Endodermal cell (in vitro differentiated cells): ENCODE measurements at regions not wholly inside any gene's neighbourhood (a gene's known extent, or its start where the extent isn't known, plus 50 kb on each side); places are given as distances from the start of the nearest gene placed in this dataset.

Source experiments
- DNase-seq: peaks from one replicate; pipeline ENCODE4 v3.0.0-alpha.2; 2017
- H3K27ac ChIP-seq: 2 replicates; pipeline ENCODE4 v1.5.1; 2013; ENCODE audit warnings: mild to moderate bottlenecking, low read depth, low read length, moderate library complexity
- H3K27me3 ChIP-seq: 2 replicates; pipeline ENCODE4 v1.6.1; 2013; ENCODE audit warnings: mild to moderate bottlenecking, low read length, moderate library complexity; ENCODE audit not compliant: insufficient read depth, control insufficient read depth, poor library complexity, severe bottlenecking
- H3K36me3 ChIP-seq: 2 replicates; pipeline ENCODE4 v1.7.0; 2013; ENCODE audit warnings: mild to moderate bottlenecking, low read length, moderate library complexity; ENCODE audit not compliant: control insufficient read depth, insufficient read depth
- H3K4me1 ChIP-seq: one replicate; pipeline ENCODE4 v1.7.0; 2013; ENCODE audit warnings: low read length; ENCODE audit not compliant: control insufficient read depth, insufficient read depth
- H3K4me3 ChIP-seq: 2 replicates; pipeline ENCODE4 v1.5.1; 2013; ENCODE audit warnings: mild to moderate bottlenecking, low read length, moderate library complexity
- H3K9ac ChIP-seq: 2 replicates; pipeline ENCODE4 v1.6.1; 2013; ENCODE audit warnings: mild to moderate bottlenecking, low read length, moderate library complexity; ENCODE audit not compliant: poor library complexity, severe bottlenecking; ENCODE audit errors: extremely low read depth
- H3K9me3 ChIP-seq: 2 replicates; pipeline ENCODE4 v1.6.1; 2013; ENCODE audit warnings: mild to moderate bottlenecking, low read length, moderate library complexity; ENCODE audit not compliant: control insufficient read depth
- H3K27ac Mint-ChIP-seq: 2 replicates; pipeline ENCODE4 v1.8.0; 2020; ENCODE audit warnings: mixed read lengths
- H3K27me3 Mint-ChIP-seq: 2 replicates; pipeline ENCODE4 v1.8.0; 2021; ENCODE audit warnings: mild to moderate bottlenecking, mixed read lengths; ENCODE audit not compliant: insufficient read depth
- H3K36me3 Mint-ChIP-seq: 2 replicates; pipeline ENCODE4 v1.8.0; 2020; ENCODE audit warnings: low read depth, mixed read lengths
- H3K4me1 Mint-ChIP-seq: 2 replicates; pipeline ENCODE4 v1.8.0; 2020; ENCODE audit warnings: mixed read lengths
- H3K4me3 Mint-ChIP-seq: 2 replicates; pipeline ENCODE4 v1.8.0; 2020; ENCODE audit warnings: mild to moderate bottlenecking, moderate library complexity, mixed read lengths
- H3K9me3 Mint-ChIP-seq: 2 replicates; pipeline ENCODE4 v1.8.0; 2020; ENCODE audit warnings: mild to moderate bottlenecking, mixed read lengths
- CTCF ChIP-seq: fragments of 200-600 bp; sonication (generic); conservative IDR thresholded peaks from 2 replicates; pipeline ENCODE4 v1.5.0; 2021; ENCODE audit warnings: antibody characterized with exemption, mild to moderate bottlenecking
- WGBS, 2 experiments: methylation state at CpG; one replicate each; pipeline versions ENCODE4 v1.1.5 to v1.1.7; 2013; ENCODE audit warnings: missing lambda C conversion rate in 2 of 2, mixed read lengths in 1 of 2; ENCODE audit not compliant: insufficient coverage in 1 of 2, insufficient read length in 1 of 2; 5-methylcytosine and 5-hydroxymethylcytosine counted together

GRCh38 chr10:111599943-111600342 lies 523.1 kb downstream of the ADRA2A start:
- Histone ChIP-seq H3K27ac (no peak overlapping the region), H3K9me3 (no peaks in the 10 kb centered on the region), H3K4me1 (no peaks in the 10 kb centered on the region), H3K27me3 (no peaks in the 10 kb centered on the region), H3K4me3 (no peak overlapping the region), H3K36me3 (no peaks in the 10 kb centered on the region), H3K9ac (no peak overlapping the region)
- peaks cover 3% of the 10 kb centered on the region for H3K4me1 Mint-ChIP-seq
- 88 to 95% methylated on average over 2 of the region's 2 CpGs for whole genome bisulfite sequencing, 2 experiments
- no peak overlapping the region for H3K4me3 Mint-ChIP-seq
- no peaks in the 10 kb centered on the region for H3K36me3 Mint-ChIP-seq
- no peaks in the 10 kb centered on the region for H3K27me3 Mint-ChIP-seq
- no peaks in the 10 kb centered on the region for H3K9me3 Mint-ChIP-seq
- no peak for DNase-seq
- no peak for TF ChIP-seq CTCF
- no peak overlapping the region for H3K27ac Mint-ChIP-seq

GRCh38 chr10:111600772-111601171 lies 523.9 kb downstream of the ADRA2A start:
- Mint-ChIP-seq H3K27ac (no peak overlapping the region), H3K36me3 (no peaks in the 10 kb centered on the region), H3K9me3 (no peaks in the 10 kb centered on the region), H3K4me1 (peaks cover 3% of the 10 kb centered on the region), H3K4me3 (no peak overlapping the region), H3K27me3 (no peaks in the 10 kb centered on the region)
- Histone ChIP-seq H3K4me1 (no peaks in the 10 kb centered on the region), H3K4me3 (no peak overlapping the region), H3K9ac (no peak overlapping the region), H3K36me3 (no peaks in the 10 kb centered on the region), H3K9me3 (no peaks in the 10 kb centered on the region), H3K27me3 (no peaks in the 10 kb centered on the region), H3K27ac (no peak overlapping the region)
- 63 to 86% methylated on average over 1 to 3 of the region's 3 CpGs for WGBS, 2 experiments
- peak; percentile 63 for DNase-seq
- TF ChIP-seq CTCF: peak; percentile 44

GRCh38 chr10:111612273-111612672 lies 535.4 kb downstream of the ADRA2A start:
- H3K27ac Mint-ChIP-seq: no peak overlapping the region
- WGBS, 2 experiments: 100% methylated on average over 1 of the region's 1 CpG; no CpG with 5 or more reads in 1 of the 2 experiments
- TF ChIP-seq CTCF: no peak

More at GRCh38 chr10:111612273-111612672, 535.4 kb downstream of the ADRA2A start:
- H3K9me3 ChIP-seq: no peaks in the 10 kb centered on the region
- Mint-ChIP-seq H3K36me3 (no peaks in the 10 kb centered on the region), H3K27me3 (no peaks in the 10 kb centered on the region), H3K4me1 (no peaks in the 10 kb centered on the region), H3K4me3 (no peak overlapping the region), H3K9me3 (no peaks in the 10 kb centered on the region)
- H3K27ac ChIP-seq: no peak overlapping the region
- no peak overlapping the region for H3K9ac ChIP-seq
- H3K36me3 ChIP-seq: no peaks in the 10 kb centered on the region
- no peaks in the 10 kb centered on the region for H3K4me1 ChIP-seq
- DNase-seq: no peak
- no peak overlapping the region for H3K4me3 ChIP-seq
- H3K27me3 ChIP-seq: no peaks in the 10 kb centered on the region
